ENCODE measurements at regions not wholly inside any gene's neighbourhood (a gene's known extent, or its start where the extent isn't known, plus 50 kb on each side); places are given as distances from the start of the nearest gene placed in this dataset.

GRCh38 chr2:155852156-155852555 is 480.4 kb downstream of the NR4A2 start (continued):
- TF ChIP-seq FOXP1 (CRISPR knock-in tag; IDR thresholded peaks at IDR 0.05; ENCODE audit: borderline replicate concordance) (no peak), PRRX2 (CRISPR knock-in tag; IDR thresholded peaks at IDR 0.05) (no peak), SMAD4 (CRISPR knock-in tag; IDR thresholded peaks at IDR 0.05) (no peak), ATF6 (CRISPR knock-in tag; IDR thresholded peaks at IDR 0.05) (no peak), NFYB (CRISPR knock-in tag; conservative IDR thresholded peaks at IDR 0.05; ENCODE audit: low read depth) (no peak), IRF1 (CRISPR knock-in tag; IDR thresholded peaks at IDR 0.05) (no peak), TCF7 (CRISPR knock-in tag; IDR thresholded peaks at IDR 0.05; ENCODE audit: low read depth) (no peak), ERG (CRISPR knock-in tag; IDR thresholded peaks at IDR 0.05) (no peak), CDX4 (CRISPR knock-in tag; IDR thresholded peaks at IDR 0.05; ENCODE audit: borderline replicate concordance) (no peak)

- Mint-ChIP-seq H3K9me3 (no peaks in the 10 kb centered on the region), H3K36me3 (no peaks in the 10 kb centered on the region), H3K4me3 (no peak overlapping the region), H3K4me1 (peaks cover 43% of the 10 kb centered on the region), H3K27me3 (ENCODE audit: low read depth) (no peaks in the 10 kb centered on the region), H3K27ac (no peak overlapping the region)
- ChIA-PET POLR2A (no interaction called here), CTCF (no interaction called here)
- ATAC-seq (no peak), DNase-seq (ENCODE audit: low spot score) (no peak)
- TF ChIP-seq ARID4B (CRISPR knock-in tag; IDR thresholded peaks at IDR 0.05; ENCODE audit: borderline replicate concordance) (no peak), ZNF121 (CRISPR knock-in tag; IDR thresholded peaks at IDR 0.05) (no peak), ELF4 (CRISPR knock-in tag; IDR thresholded peaks at IDR 0.05; ENCODE audit: low read depth) (no peak), ZMAT4 (CRISPR knock-in tag; IDR thresholded peaks at IDR 0.05) (no peak), GRHL2 (CRISPR knock-in tag; IDR thresholded peaks at IDR 0.05; ENCODE audit: insufficient replicate concordance, severe bottlenecking) (no peak), E2F1 (CRISPR knock-in tag; IDR thresholded peaks at IDR 0.05) (no peak), ZNF423 (CRISPR knock-in tag; IDR thresholded peaks at IDR 0.05) (no peak), SMAD4 (CRISPR knock-in tag; IDR thresholded peaks at IDR 0.05) (no peak), MXD4 (CRISPR knock-in tag; IDR thresholded peaks at IDR 0.05; ENCODE audit: borderline replicate concordance) (no peak), SP1 (CRISPR knock-in tag; conservative IDR thresholded peaks at IDR 0.05) (no peak), MYBL2 (CRISPR knock-in tag; IDR thresholded peaks at IDR 0.05) (no peak), TP53 (CRISPR knock-in tag; IDR thresholded peaks at IDR 0.05) (no peak), NFYB (CRISPR knock-in tag; conservative IDR thresholded peaks at IDR 0.05; ENCODE audit: low read depth) (no peak), AFF4 (CRISPR knock-in tag; IDR thresholded peaks at IDR 0.05; ENCODE audit: borderline replicate concordance) (no peak), ZNF263 (CRISPR knock-in tag; IDR thresholded peaks at IDR 0.05; ENCODE audit: low read depth) (no peak), ZNF138 (CRISPR knock-in tag; conservative IDR thresholded peaks at IDR 0.05) (no peak)
Observed at GRCh38 chr2:155846259-155846658, 486.3 kb downstream of the NR4A2 start.
